ENCODE measurements at regions not wholly inside any gene's neighbourhood (a gene's known extent, or its start where the extent isn't known, plus 50 kb on each side); places are given as distances from the start of the nearest gene placed in this dataset.

- DNase-seq (ENCODE audit: low read depth) = no peak
- TF ChIP-seq CTCF (conservative IDR thresholded peaks at IDR 0.05; ENCODE audit: control insufficient read depth, insufficient read depth, low read depth, low read length) = no peak
- H3K4me3 ChIP-seq (ENCODE audit: control insufficient read depth, low read depth, low read length) = no peak overlapping the region
These were observed 786.2 kb upstream of the FANCL start for GRCh38 chr2:59027320-59027719.

GRCh38 chr2:59025157-59025757 is 784.1 kb upstream of the FANCL start:
- H3K4me3 ChIP-seq (ENCODE audit: control insufficient read depth, low read depth, low read length) = no peak overlapping the region
- peak; percentile 21 for DNase-seq (ENCODE audit: low read depth)
- peak; percentile 73 for TF ChIP-seq CTCF (conservative IDR thresholded peaks at IDR 0.05; ENCODE audit: control insufficient read depth, insufficient read depth, low read depth, low read length)

GRCh38 chr2:59021786-59022185 is 780.7 kb upstream of the FANCL start:
- H3K4me3 ChIP-seq (ENCODE audit: control insufficient read depth, low read depth, low read length) = no peak overlapping the region
- no peak for TF ChIP-seq CTCF (conservative IDR thresholded peaks at IDR 0.05; ENCODE audit: control insufficient read depth, insufficient read depth, low read depth, low read length)
- DNase-seq (ENCODE audit: low read depth) = no peak

GRCh38 chr2:59019566-59020159 is 778.5 kb upstream of the FANCL start:
- no peak overlapping the region for H3K4me3 ChIP-seq (ENCODE audit: control insufficient read depth, low read depth, low read length)
- no peak for TF ChIP-seq CTCF (conservative IDR thresholded peaks at IDR 0.05; ENCODE audit: control insufficient read depth, insufficient read depth, low read depth, low read length)
- no peak for DNase-seq (ENCODE audit: low read depth)

- no peak for DNase-seq (ENCODE audit: low read depth)
- no peak for TF ChIP-seq CTCF (conservative IDR thresholded peaks at IDR 0.05; ENCODE audit: control insufficient read depth, insufficient read depth, low read depth, low read length)
- no peak overlapping the region for H3K4me3 ChIP-seq (ENCODE audit: control insufficient read depth, low read depth, low read length)
These were observed 777.6 kb upstream of the FANCL start for GRCh38 chr2:59018737-59019136.

GRCh38 chr2:59015027-59015426 is 773.9 kb upstream of the FANCL start:
- H3K4me3 ChIP-seq (ENCODE audit: control insufficient read depth, low read depth, low read length) = no peak overlapping the region
- DNase-seq (ENCODE audit: low read depth) = no peak
- no peak for TF ChIP-seq CTCF (conservative IDR thresholded peaks at IDR 0.05; ENCODE audit: control insufficient read depth, insufficient read depth, low read depth, low read length)
